ENCODE measurements at regions not wholly inside any gene's neighbourhood (a gene's known extent, or its start where the extent isn't known, plus 50 kb on each side); places are given as distances from the start of the nearest gene placed in this dataset.
A peak's percentile ranks its signal among the peaks of the same experiment; 100 is the strongest.

DNA sequence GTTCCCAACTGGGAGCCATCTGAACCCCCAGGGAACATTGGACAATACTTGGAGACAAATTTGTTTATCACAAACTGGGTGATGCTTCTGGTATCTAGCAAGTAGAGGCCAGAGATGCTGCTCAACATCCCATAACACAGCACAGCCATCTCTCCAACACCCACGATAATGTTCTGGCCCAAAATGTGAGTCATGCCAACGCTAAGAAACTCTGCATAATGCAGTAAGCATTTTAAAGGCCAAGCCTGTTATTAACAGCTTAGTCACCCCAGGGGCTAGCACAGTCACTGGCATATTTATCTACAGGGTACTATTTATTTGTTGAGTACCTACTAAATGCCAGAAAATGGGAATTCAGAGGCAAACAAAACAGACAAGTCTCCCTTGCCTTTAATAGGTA, 873.1 kb upstream of the TMEM132C start:
- no peak overlapping the region for H3K4me3 ChIP-seq
- peaks cover 0 to 9% (median 0%) of the 10 kb centered on the region in 4 donors for H3K27me3 ChIP-seq
- peaks cover 0 to 18% (median 2%) of the 10 kb centered on the region in 4 donors for H3K4me1 ChIP-seq
- TF ChIP-seq, protein P1, sequence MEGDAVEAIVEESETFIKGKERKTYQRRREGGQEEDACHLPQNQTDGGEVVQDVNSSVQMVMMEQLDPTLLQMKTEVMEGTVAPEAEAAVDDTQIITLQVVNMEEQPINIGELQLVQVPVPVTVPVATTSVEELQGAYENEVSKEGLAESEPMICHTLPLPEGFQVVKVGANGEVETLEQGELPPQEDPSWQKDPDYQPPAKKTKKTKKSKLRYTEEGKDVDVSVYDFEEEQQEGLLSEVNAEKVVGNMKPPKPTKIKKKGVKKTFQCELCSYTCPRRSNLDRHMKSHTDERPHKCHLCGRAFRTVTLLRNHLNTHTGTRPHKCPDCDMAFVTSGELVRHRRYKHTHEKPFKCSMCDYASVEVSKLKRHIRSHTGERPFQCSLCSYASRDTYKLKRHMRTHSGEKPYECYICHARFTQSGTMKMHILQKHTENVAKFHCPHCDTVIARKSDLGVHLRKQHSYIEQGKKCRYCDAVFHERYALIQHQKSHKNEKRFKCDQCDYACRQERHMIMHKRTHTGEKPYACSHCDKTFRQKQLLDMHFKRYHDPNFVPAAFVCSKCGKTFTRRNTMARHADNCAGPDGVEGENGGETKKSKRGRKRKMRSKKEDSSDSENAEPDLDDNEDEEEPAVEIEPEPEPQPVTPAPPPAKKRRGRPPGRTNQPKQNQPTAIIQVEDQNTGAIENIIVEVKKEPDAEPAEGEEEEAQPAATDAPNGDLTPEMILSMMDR (IDR thresholded peaks at IDR 0.05): no peak
- TF ChIP-seq EP300 (IDR thresholded peaks at IDR 0.05): no peak
- no peak for TF ChIP-seq POLR2AphosphoS5 (IDR thresholded peaks at IDR 0.05)
- no peak for TF ChIP-seq POLR2A (IDR thresholded peaks at IDR 0.05; ENCODE audit: low read depth)
- 21% methylated on average over 2 of the region's 2 CpGs for WGBS
- H3K27ac ChIP-seq (replicated peaks in 1 of 4): no peak overlapping the region
- intact Hi-C loops (cut with DNase I): no loop called here
- no peaks in the 10 kb centered on the region for H3K36me3 ChIP-seq
- DNase-seq (ENCODE audit: extremely low spot score): peak; percentile 39
- H3K9me3 ChIP-seq: no peaks in the 10 kb centered on the region

DNA sequence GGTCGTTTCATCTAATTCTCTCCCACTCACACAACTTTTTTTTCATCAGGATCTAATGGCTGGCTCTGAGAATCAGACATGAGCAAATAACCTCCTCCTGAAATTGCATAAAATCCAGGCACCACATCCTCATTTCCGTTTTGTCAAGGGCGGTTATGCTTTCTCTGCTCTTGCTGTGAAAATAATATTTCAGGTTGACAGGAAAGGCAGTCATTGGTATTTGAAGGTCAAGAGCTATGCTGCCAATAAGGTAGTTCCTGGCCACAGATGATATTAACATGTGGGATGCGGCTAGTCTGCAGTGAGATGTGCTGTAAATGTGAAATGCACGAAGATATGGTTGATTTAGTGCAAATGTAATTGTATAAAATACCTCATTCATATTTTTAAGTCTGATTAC, 870.2 kb upstream of the TMEM132C start:
- TF ChIP-seq, protein P1 (IDR thresholded peaks at IDR 0.05): no peak
- no peak for TF ChIP-seq POLR2AphosphoS5 (IDR thresholded peaks at IDR 0.05)

DNA sequence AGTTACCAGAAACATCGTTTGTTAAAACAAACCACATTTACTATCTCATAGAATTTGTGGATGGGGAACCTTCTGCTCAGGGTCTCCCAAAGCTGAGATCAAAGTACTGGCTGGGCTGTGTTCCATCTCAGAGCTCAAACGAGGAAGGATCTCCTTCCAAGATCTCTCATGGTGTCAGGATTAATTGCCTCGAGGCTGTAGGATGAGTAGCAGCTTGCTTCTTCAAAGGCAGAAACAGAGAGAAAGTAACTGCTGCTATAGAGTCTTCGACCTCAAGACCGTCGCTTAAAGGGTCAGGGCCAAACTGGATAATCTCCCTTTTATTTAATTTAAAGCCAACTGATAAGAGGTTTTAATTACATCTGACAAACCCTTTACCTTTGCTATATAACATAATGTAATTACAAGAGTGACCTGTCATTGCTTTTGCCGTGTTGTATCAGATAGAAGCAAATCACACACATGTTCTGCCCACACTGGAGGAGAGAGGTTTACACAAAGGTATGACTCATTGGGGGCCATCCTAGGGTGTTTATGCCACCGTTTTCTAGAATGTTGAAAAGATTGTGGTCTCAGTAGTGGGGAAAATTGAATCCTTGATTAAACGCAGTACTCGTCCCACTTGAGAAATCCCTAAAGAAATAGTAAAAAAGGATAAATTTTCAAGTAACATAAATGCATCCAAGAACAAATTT, 868.8 kb upstream of the TMEM132C start:
- WGBS: 49% methylated on average over 10 of the region's 10 CpGs
- Histone ChIP-seq H3K27ac (replicated peaks in 1 of 4) (no peak overlapping the region), H3K9me3 (no peaks in the 10 kb centered on the region), H3K27me3 (no peaks in the 10 kb centered on the region), H3K4me1 (peaks cover 0 to 29% (median 14%) of the 10 kb centered on the region in 4 donors), H3K4me3 (no peak overlapping the region), H3K36me3 (no peaks in the 10 kb centered on the region)
- intact Hi-C loops (cut with DNase I): no loop called here
- TF ChIP-seq POLR2A (IDR thresholded peaks at IDR 0.05; ENCODE audit: low read depth): no peak
- DNase-seq (ENCODE audit: extremely low spot score): peak; percentile 57

More for the DNA sequence above, 870.2 kb upstream of the TMEM132C start:
- Histone ChIP-seq H3K27me3 (no peaks in the 10 kb centered on the region), H3K27ac (replicated peaks in 1 of 4) (no peak overlapping the region), H3K4me1 (peaks cover 0 to 29% (median 14%) of the 10 kb centered on the region in 4 donors), H3K36me3 (no peaks in the 10 kb centered on the region), H3K9me3 (no peaks in the 10 kb centered on the region), H3K4me3 (no peak overlapping the region)
- 76% methylated on average over 5 of the region's 5 CpGs for WGBS
- intact Hi-C loops (cut with DNase I): no loop called here
- peak; percentile 24 for DNase-seq (ENCODE audit: extremely low spot score)

DNA sequence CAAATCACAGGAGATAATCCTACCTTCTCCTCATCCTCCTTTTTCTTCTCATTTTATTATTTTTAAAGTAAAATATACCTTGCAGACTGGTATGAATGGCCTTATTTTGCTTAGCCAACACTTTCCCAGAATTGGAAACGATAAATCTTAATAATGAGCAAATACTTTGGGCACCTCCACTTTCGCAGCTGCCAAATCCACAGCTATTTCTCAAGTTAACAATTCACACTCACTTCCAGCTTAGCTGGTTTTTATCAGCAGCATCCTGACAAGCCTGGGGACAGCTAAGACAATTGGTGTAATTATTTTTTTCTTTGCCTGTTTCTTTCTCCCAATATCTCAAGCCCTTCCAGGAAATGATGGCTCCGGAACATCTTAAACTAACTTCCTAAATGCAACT, 867.5 kb upstream of the TMEM132C start:
- TF ChIP-seq POLR2AphosphoS5 (IDR thresholded peaks at IDR 0.05) (no peak), POLR2A (IDR thresholded peaks at IDR 0.05; ENCODE audit: low read depth) (no peak), EP300 (IDR thresholded peaks at IDR 0.05) (no peak)
- TF ChIP-seq, protein P1 (IDR thresholded peaks at IDR 0.05): no peak
- intact Hi-C loops (cut with DNase I): no loop called here
- Histone ChIP-seq H3K4me3 (no peak overlapping the region), H3K27me3 (no peaks in the 10 kb centered on the region), H3K4me1 (peaks cover 0 to 21% (median 13%) of the 10 kb centered on the region in 4 donors), H3K9me3 (no peaks in the 10 kb centered on the region), H3K36me3 (no peaks in the 10 kb centered on the region), H3K27ac (replicated peaks in 1 of 4) (no peak overlapping the region)
- DNase-seq (ENCODE audit: extremely low spot score): peak; percentile 14
- WGBS: 29% methylated on average over 3 of the region's 3 CpGs

DNA sequence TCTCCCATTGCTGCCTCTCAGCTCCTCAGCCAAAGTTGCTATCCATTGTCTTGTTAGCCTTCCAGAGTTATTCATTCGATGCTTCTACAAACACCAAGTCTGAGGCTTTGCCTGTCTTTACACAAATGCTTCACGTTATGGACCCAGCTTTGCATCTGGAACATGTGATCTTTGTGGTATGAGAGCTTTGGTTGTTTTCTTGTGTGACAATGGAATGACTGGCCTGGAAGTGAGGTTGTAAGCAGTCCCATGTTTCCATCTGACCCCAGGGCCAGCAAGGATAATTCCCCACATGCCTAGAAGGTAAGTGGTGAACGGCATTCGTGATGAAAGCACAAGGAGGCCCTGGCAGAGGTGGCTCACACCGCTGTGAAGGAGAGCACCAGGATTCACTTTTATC, 866.7 kb upstream of the TMEM132C start:
- Histone ChIP-seq H3K27ac (replicated peaks in 1 of 4) (no peak overlapping the region), H3K27me3 (no peaks in the 10 kb centered on the region), H3K9me3 (no peaks in the 10 kb centered on the region), H3K4me1 (peaks cover 0 to 16% (median 9%) of the 10 kb centered on the region in 4 donors), H3K36me3 (no peaks in the 10 kb centered on the region), H3K4me3 (no peak overlapping the region)
- WGBS: 72% methylated on average over 5 of the region's 5 CpGs
- intact Hi-C loops (cut with DNase I): no loop called here
- peak; percentile 45 for DNase-seq (ENCODE audit: extremely low spot score)
- no peak for TF ChIP-seq EP300 (IDR thresholded peaks at IDR 0.05)
- TF ChIP-seq, protein P1 (IDR thresholded peaks at IDR 0.05): no peak
- no peak for TF ChIP-seq POLR2AphosphoS5 (IDR thresholded peaks at IDR 0.05)
- no peak for TF ChIP-seq POLR2A (IDR thresholded peaks at IDR 0.05; ENCODE audit: low read depth)
